HG02678 (cell line): ENCODE measurements at regions not wholly inside any gene's neighbourhood (a gene's known extent, or its start where the extent isn't known, plus 50 kb on each side); places are given as distances from the start of the nearest gene placed in this dataset.

Experiments used
- ATAC-seq: cut with Tn5 transposase; IDR thresholded peaks from one replicate; pipeline ENCODE4 v1.9.1; 2021; ENCODE audit warnings: mild to moderate bottlenecking, moderate library complexity; ENCODE audit not compliant: unreplicated experiment

DNA sequence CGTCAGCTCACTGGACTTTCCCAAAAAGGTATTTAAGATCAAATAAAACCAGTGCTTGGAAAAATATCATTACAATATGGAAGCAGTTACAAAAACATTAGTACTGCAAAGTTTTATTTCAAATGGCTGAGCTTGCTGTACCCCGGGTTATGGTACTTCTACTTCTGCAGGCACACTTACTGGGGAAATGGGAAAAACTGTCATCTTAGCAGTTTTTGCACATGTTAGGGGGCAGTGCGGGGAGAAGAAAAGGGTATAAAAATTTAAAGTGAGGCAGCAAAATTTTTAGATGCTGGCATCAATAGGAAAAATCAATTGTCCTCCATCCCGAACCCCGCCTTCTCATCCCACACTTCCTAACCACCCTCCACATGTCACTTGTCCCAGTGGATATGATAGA, 133.4 kb downstream of the ATG4C start:
- no peak for ATAC-seq

- ATAC-seq = no peak
These were observed 133.9 kb downstream of the ATG4C start for GRCh38 chr1:62917805-62918204.

- no peak for ATAC-seq
These were observed 134.8 kb downstream of the ATG4C start for GRCh38 chr1:62918700-62919099.

GRCh38 chr1:62922006-62922405, 138.1 kb downstream of the ATG4C start:
- no peak for ATAC-seq

GRCh38 chr1:62924983-62925790, 141.3 kb downstream of the ATG4C start:
- no peak for ATAC-seq

GRCh38 chr1:62926681-62927252, 142.8 kb downstream of the ATG4C start:
- no peak for ATAC-seq

GRCh38 chr1:62928885-62929284, 145.0 kb downstream of the ATG4C start:
- no peak for ATAC-seq

- ATAC-seq = no peak
These were observed 153.8 kb downstream of the ATG4C start for GRCh38 chr1:62937634-62938296.

DNA sequence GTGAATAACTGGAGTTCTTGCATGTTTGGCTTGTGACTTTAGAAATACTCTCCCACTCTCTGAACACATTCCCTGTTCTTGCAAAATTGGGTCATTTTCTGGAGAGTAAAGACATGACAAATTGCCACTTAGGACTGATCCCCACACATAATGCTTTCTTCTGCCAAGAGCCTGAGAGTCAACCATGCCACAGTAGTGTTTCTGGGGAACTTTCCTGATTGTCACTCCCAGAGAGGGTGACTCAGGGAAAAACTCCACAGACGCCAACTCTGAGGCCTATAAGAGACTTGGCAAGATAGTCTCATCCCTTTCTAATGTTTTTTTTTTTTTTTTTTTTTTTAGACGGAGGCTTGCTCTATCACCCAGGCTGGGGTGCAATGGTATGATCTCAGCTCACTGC, 157.8 kb downstream of the ATG4C start:
- ATAC-seq = no peak

DNA sequence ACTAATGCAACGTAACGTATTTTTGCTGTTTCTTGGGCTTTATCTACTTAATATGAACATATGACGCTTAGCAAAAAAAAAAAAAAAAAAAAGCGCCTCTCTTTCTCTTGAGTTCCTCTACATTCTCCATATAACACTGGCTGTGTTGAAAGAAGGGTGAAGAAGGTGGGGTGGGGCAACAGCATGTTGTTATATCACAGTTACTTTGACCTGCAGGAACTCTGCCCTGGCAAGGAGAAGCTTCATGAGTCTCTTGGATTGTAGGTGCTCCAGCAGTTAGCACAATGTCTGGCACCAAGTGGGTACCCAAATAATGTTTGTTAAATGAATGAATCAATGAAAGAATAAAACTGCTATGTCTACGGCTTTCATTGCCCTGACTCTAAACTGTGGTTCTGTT, 162.6 kb downstream of the ATG4C start:
- no peak for ATAC-seq

- no peak for ATAC-seq
These were observed 167.5 kb downstream of the ATG4C start for GRCh38 chr1:62951428-62951827.

DNA sequence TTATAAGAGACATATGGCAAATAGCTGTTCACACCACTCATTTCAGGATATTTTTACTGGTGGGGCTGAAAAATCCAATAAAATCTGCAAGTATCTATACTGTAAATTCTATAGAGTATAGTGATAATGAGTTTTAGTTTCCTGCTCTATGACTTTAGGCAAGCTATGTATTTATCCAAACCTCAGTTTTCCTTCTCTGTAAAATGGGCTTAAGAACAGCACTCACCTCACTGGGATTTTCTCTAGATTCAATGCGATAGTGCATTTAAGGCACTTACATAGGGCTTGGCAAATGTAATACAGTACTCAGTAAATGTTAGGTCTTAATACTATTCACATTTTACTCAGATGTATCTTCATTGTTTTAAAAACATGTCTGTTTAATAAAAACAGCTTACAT, 168.7 kb downstream of the ATG4C start:
- ATAC-seq = no peak

GRCh38 chr1:62953633-62954032, 169.7 kb downstream of the ATG4C start:
- ATAC-seq = no peak

GRCh38 chr1:62954758-62955157, 170.8 kb downstream of the ATG4C start:
- ATAC-seq = no peak

DNA sequence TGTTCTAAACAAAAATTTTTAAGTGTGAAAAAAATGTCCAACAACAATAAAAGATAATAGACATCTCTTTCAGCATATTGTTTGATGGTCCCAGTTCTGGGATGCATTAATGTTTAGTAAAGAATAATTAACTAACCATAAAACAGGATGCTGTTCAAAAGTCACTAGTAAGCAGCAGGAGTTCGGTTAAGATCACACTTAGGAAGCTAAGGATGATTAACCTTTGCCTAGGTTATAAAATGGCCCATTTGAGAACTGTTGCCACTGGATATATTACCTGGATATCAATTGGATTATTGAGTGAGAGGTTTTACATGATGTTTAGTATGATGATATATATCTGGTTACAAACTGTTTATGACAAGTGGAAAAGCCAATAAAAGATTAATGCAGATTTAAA, 171.7 kb downstream of the ATG4C start:
- ATAC-seq = no peak

GRCh38 chr1:62962014-62962812, 178.3 kb downstream of the ATG4C start:
- no peak for ATAC-seq

- no peak for ATAC-seq
These were observed 179.2 kb downstream of the ATG4C start for GRCh38 chr1:62962901-62963776.

DNA sequence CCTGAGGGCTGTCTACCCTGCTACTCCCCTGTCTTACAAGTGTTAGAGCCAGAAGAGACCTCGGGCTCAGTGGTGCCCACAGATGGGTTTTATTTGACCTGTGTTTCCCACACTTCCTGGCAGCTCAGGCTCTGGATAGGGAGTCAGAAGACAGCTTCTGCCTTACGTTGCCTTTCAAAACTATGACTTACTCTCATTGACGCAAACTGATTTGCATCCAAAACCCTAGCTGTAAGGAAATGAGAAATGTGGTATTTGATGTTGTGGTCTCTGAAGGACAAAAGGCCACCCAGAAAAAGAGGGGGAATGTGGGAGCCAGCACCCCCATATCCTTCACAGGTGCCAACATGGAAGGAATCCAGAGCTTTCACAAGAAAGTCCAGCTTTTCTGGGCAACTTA, 180.2 kb downstream of the ATG4C start:
- ATAC-seq = no peak

DNA sequence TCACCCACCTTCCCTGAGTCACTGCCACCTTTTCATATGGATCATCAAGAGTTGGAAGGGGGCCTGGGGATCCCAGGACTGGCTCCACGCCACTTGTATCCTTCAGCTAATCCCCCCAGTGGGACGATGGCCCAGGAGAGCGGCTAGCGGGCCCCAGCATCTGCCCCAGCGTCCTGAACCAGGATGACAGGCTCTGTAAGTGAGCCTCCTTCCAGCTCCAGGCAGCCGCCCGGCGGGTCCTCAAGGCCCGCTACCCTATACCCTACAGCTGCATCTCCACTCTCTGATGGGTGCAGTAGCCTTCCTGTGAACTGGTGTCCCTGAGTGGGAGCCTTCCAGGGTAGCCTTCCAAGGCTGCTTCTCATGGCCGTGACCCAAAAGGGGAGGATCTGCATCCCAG, 183.1 kb downstream of the ATG4C start:
- no peak for ATAC-seq

DNA sequence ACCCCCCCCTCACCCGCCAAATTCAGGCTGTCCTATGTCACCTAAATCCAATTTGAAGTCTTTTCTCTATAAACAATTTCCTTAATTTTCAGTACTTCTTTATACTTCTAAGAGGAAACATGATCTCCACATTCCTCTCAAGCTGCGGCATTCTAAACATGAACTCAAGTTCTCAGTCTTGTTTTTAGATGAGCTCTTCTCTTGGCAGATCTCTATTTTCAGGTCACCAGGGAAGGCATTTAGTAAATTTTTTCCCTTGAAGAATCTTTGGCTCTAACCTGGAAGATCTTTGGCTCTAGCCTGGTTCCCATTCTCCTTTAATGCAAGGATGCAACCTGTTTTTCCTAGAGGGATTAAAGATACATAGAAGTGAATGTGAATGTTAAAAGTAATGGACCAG, 193.4 kb downstream of the ATG4C start:
- ATAC-seq = no peak
